ENCODE measurements at regions not wholly inside any gene's neighbourhood (a gene's known extent, or its start where the extent isn't known, plus 50 kb on each side); places are given as distances from the start of the nearest gene placed in this dataset.

DNA sequence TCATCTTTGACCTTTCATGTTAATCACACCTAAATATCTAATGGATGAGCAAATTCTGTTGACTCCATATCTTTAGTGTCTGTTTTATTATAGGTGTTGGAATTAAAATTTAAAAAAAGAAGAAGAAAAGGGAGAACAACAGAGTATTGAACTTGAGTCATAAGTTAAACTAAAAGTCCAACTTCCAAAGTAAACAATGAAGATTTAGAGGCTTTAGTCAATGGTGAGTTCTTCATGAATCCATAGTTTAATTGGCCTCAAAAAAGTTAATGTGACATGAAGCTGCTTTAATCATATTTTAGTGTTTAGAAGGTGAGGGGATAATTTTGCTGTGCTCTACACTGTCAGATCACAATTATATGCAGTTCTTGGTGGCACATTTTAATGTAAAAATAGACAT is 288.2 kb upstream of the RORA start:
- TF ChIP-seq, protein P1, sequence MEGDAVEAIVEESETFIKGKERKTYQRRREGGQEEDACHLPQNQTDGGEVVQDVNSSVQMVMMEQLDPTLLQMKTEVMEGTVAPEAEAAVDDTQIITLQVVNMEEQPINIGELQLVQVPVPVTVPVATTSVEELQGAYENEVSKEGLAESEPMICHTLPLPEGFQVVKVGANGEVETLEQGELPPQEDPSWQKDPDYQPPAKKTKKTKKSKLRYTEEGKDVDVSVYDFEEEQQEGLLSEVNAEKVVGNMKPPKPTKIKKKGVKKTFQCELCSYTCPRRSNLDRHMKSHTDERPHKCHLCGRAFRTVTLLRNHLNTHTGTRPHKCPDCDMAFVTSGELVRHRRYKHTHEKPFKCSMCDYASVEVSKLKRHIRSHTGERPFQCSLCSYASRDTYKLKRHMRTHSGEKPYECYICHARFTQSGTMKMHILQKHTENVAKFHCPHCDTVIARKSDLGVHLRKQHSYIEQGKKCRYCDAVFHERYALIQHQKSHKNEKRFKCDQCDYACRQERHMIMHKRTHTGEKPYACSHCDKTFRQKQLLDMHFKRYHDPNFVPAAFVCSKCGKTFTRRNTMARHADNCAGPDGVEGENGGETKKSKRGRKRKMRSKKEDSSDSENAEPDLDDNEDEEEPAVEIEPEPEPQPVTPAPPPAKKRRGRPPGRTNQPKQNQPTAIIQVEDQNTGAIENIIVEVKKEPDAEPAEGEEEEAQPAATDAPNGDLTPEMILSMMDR (IDR thresholded peaks at IDR 0.05; ENCODE audit: poor library complexity, severe bottlenecking), result no peak
- TF ChIP-seq POLR2AphosphoS5 (IDR thresholded peaks at IDR 0.05) (no peak), RAD21 (conservative IDR thresholded peaks at IDR 0.05) (no peak), TAF1 (IDR thresholded peaks at IDR 0.05; ENCODE audit: low read depth) (no peak)
- TF ChIP-seq, protein P2, sequence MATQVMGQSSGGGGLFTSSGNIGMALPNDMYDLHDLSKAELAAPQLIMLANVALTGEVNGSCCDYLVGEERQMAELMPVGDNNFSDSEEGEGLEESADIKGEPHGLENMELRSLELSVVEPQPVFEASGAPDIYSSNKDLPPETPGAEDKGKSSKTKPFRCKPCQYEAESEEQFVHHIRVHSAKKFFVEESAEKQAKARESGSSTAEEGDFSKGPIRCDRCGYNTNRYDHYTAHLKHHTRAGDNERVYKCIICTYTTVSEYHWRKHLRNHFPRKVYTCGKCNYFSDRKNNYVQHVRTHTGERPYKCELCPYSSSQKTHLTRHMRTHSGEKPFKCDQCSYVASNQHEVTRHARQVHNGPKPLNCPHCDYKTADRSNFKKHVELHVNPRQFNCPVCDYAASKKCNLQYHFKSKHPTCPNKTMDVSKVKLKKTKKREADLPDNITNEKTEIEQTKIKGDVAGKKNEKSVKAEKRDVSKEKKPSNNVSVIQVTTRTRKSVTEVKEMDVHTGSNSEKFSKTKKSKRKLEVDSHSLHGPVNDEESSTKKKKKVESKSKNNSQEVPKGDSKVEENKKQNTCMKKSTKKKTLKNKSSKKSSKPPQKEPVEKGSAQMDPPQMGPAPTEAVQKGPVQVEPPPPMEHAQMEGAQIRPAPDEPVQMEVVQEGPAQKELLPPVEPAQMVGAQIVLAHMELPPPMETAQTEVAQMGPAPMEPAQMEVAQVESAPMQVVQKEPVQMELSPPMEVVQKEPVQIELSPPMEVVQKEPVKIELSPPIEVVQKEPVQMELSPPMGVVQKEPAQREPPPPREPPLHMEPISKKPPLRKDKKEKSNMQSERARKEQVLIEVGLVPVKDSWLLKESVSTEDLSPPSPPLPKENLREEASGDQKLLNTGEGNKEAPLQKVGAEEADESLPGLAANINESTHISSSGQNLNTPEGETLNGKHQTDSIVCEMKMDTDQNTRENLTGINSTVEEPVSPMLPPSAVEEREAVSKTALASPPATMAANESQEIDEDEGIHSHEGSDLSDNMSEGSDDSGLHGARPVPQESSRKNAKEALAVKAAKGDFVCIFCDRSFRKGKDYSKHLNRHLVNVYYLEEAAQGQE (IDR thresholded peaks at IDR 0.05; ENCODE audit: borderline replicate concordance), result no peak

Data from neural cell (in vitro differentiated cells).